IMR-90 (cell line): ENCODE measurements at regions not wholly inside any gene's neighbourhood (a gene's known extent, or its start where the extent isn't known, plus 50 kb on each side); places are given as distances from the start of the nearest gene placed in this dataset.

Source experiments
- ATAC-seq: fragments of 200-7000 bp; cut with Tn5 transposase; 2 replicates; pipeline ENCODE4 v1.9.1; 2020; ENCODE audit warnings: low read depth, mild to moderate bottlenecking, moderate library complexity
- BruUV-seq: library from RNA; stranded (reverse); fragments of 400-500 nt; replicated peaks from 2 replicates; lab custom pipeline; 2021; lab: Mats Ljungman, UMichigan
- CTCF ChIA-PET: fragments of 300-600 bp; formaldehyde crosslinking; extraction: SDS; loops from one replicate; lab custom pipeline; 2021; ENCODE audit warnings: antibody characterized with exemption; lab: Yijun Ruan, JAX
- POLR2A ChIA-PET: fragments of 300-600 bp; sonication (Branson Sonifier 250); formaldehyde crosslinking; loops from one replicate; lab custom pipeline; 2022; ENCODE audit warnings: antibody characterized with exemption; ENCODE audit not compliant: unreplicated experiment; lab: Charles Lee
- DNase-seq: peaks from one replicate; pipeline ENCODE4 v3.0.0; 2013
- H2AFZ ChIP-seq: replicated peaks from 2 replicates; pipeline ENCODE3; 2013; ENCODE audit warnings: low read length, mild to moderate bottlenecking; ENCODE audit not compliant: poor library complexity
- H2AK5ac ChIP-seq: 2 replicates; pipeline ENCODE4 v1.6.1; 2013; ENCODE audit warnings: low read depth, low read length, inconsistent platforms
- H2AK9ac ChIP-seq: replicated peaks from 2 replicates; pipeline ENCODE3; 2013; ENCODE audit warnings: mild to moderate bottlenecking, low read depth, low read length, moderate library complexity; ENCODE audit not compliant: poor library complexity
- H2BK120ac ChIP-seq: 2 replicates; pipeline ENCODE4 v1.6.1; 2013; ENCODE audit warnings: low read depth, low read length, inconsistent platforms
- H2BK15ac ChIP-seq: 3 replicates; pipeline ENCODE4 v1.6.1; 2013; ENCODE audit warnings: low read depth, low read length, inconsistent platforms
- H2BK20ac ChIP-seq: 2 replicates; pipeline ENCODE4 v1.6.1; 2013; ENCODE audit warnings: low read depth, mild to moderate bottlenecking, inconsistent platforms, low read length, moderate library complexity
- H2BK5ac ChIP-seq: 2 replicates; pipeline ENCODE4 v1.6.1; 2013; ENCODE audit warnings: mild to moderate bottlenecking, low read depth, low read length, inconsistent platforms; ENCODE audit not compliant: poor library complexity, severe bottlenecking
- H3K14ac ChIP-seq: replicated peaks from 2 replicates; pipeline ENCODE4 v1.6.1; 2013; ENCODE audit warnings: low read depth, low read length, inconsistent platforms
- H3K18ac ChIP-seq: 2 replicates; pipeline ENCODE4 v1.6.1; 2013; ENCODE audit warnings: low read depth, low read length, control low read depth
- H3K23ac ChIP-seq: 2 replicates; pipeline ENCODE4 v1.6.1; 2013; ENCODE audit warnings: low read depth, low read length, inconsistent platforms
- H3K27ac ChIP-seq: 2 replicates; pipeline ENCODE4 v1.5.1; 2013; ENCODE audit warnings: mild to moderate bottlenecking, control low read depth, low read length; ENCODE audit not compliant: insufficient read depth
- H3K27me3 ChIP-seq: 2 replicates; pipeline ENCODE4 v1.6.1; 2013; ENCODE audit warnings: low read length; ENCODE audit not compliant: control insufficient read depth, insufficient read depth
- H3K36me3 ChIP-seq: 2 replicates; pipeline ENCODE4 v1.6.1; 2013; ENCODE audit warnings: low read length, mixed read lengths; ENCODE audit not compliant: control insufficient read depth, insufficient read depth
- H3K4ac ChIP-seq: 2 replicates; pipeline ENCODE4 v1.6.1; 2013; ENCODE audit warnings: low read depth, low read length, inconsistent platforms
- H3K4me1 ChIP-seq: 2 replicates; pipeline ENCODE4 v1.6.1; 2013; ENCODE audit warnings: low read length, mixed read lengths; ENCODE audit not compliant: control insufficient read depth, insufficient read depth
- H3K4me2 ChIP-seq: 2 replicates; pipeline ENCODE4 v1.6.1; 2013; ENCODE audit warnings: low read depth, mild to moderate bottlenecking, control low read depth, low read length, moderate library complexity
- H3K4me3 ChIP-seq: 2 replicates; pipeline ENCODE4 v1.5.1; 2013; ENCODE audit warnings: low read depth, mild to moderate bottlenecking, control low read depth, low read length, moderate library complexity; ENCODE audit not compliant: insufficient read depth
- H3K56ac ChIP-seq: 2 replicates; pipeline ENCODE4 v1.6.1; 2013; ENCODE audit warnings: low read length, inconsistent platforms; ENCODE audit not compliant: insufficient read depth; ENCODE audit errors: extremely low read depth
- H3K79me1 ChIP-seq, 2 experiments: 2 replicates each; pipeline ENCODE4 v1.6.1; 2013; ENCODE audit warnings: low read length in 2 of 2, inconsistent platforms in 1 of 2, low read depth in 1 of 2
- H3K9ac ChIP-seq: 2 replicates; pipeline ENCODE4 v1.6.1; 2013; ENCODE audit warnings: low read depth, low read length, control low read depth
- H3K9me1 ChIP-seq: 2 replicates; pipeline ENCODE4 v1.6.1; 2013; ENCODE audit warnings: low read length, inconsistent platforms; ENCODE audit not compliant: insufficient read depth
- H3K9me3 ChIP-seq: 2 replicates; pipeline ENCODE4 v1.6.1; 2013; ENCODE audit warnings: low read length; ENCODE audit not compliant: control insufficient read depth, insufficient read depth
- H4K20me1 ChIP-seq: 2 replicates; pipeline ENCODE4 v1.6.1; 2013; ENCODE audit warnings: low read length, inconsistent platforms; ENCODE audit not compliant: insufficient read depth
- H4K5ac ChIP-seq: 2 replicates; pipeline ENCODE4 v1.6.1; 2013; ENCODE audit warnings: mild to moderate bottlenecking, low read depth, low read length, control low read depth
- H4K8ac ChIP-seq, 2 experiments: 2 replicates each; pipeline ENCODE4 v1.6.1; 2013; ENCODE audit warnings: low read depth in 2 of 2, low read length in 2 of 2, control low read depth in 1 of 2, inconsistent platforms in 1 of 2
- H4K91ac ChIP-seq: 2 replicates; pipeline ENCODE4 v1.6.1; 2013; ENCODE audit warnings: low read depth, low read length, inconsistent platforms; ENCODE audit not compliant: insufficient read depth
- BHLHE40 ChIP-seq: fragments of 150-350 bp; IDR thresholded peaks from 2 replicates; pipeline ENCODE4 v1.6.1; 2016; ENCODE audit warnings: mild to moderate bottlenecking, low read depth, low read length
- CEBPB ChIP-seq: IDR thresholded peaks from 2 replicates; pipeline ENCODE4 v1.6.1; 2012; ENCODE audit warnings: low read depth, low read length, improper control_type of control experiment
- CHD1 ChIP-seq: IDR thresholded peaks from 2 replicates; pipeline ENCODE4 v1.6.1; 2012; ENCODE audit warnings: low read depth, low read length, improper control_type of control experiment
- ELK1 ChIP-seq: fragments of 150-350 bp; IDR thresholded peaks from 2 replicates; pipeline ENCODE4 v1.6.1; 2016; ENCODE audit warnings: low read depth, mild to moderate bottlenecking, low read length, moderate library complexity, borderline replicate concordance
- FOS ChIP-seq: fragments of 150-350 bp; IDR thresholded peaks from 2 replicates; pipeline ENCODE4 v1.6.1; 2016; ENCODE audit warnings: low read depth, low read length
- MAFK ChIP-seq: IDR thresholded peaks from 2 replicates; pipeline ENCODE4 v1.6.1; 2012; ENCODE audit warnings: low read depth, low read length, improper control_type of control experiment
- MAZ ChIP-seq: IDR thresholded peaks from 2 replicates; pipeline ENCODE4 v1.6.1; 2012; ENCODE audit warnings: low read depth, mild to moderate bottlenecking, low read length, improper control_type of control experiment, moderate library complexity, borderline replicate concordance
- MXI1 ChIP-seq: IDR thresholded peaks from 2 replicates; pipeline ENCODE4 v1.6.1; 2012; ENCODE audit warnings: low read depth, mild to moderate bottlenecking, low read length, moderate library complexity, borderline replicate concordance
- NFE2L2 ChIP-seq: fragments of 150-350 bp; IDR thresholded peaks from 2 replicates; pipeline ENCODE4 v1.6.1; 2016; ENCODE audit warnings: low read depth, mild to moderate bottlenecking, low read length
- POLR2A ChIP-seq: IDR thresholded peaks from 2 replicates; pipeline ENCODE4 v1.6.1; 2012; ENCODE audit warnings: mild to moderate bottlenecking, low read depth, low read length
- RAD21 ChIP-seq: IDR thresholded peaks from 2 replicates; pipeline ENCODE4 v1.6.1; 2012; ENCODE audit warnings: low read length, improper control_type of control experiment
- RCOR1 ChIP-seq: IDR thresholded peaks from 2 replicates; pipeline ENCODE4 v1.6.1; 2012; ENCODE audit warnings: mild to moderate bottlenecking, low read length, improper control_type of control experiment; ENCODE audit not compliant: insufficient replicate concordance
- RFX5 ChIP-seq: IDR thresholded peaks from 2 replicates; pipeline ENCODE4 v1.8.0; 2012; ENCODE audit warnings: low read depth, mild to moderate bottlenecking, low read length, moderate library complexity
- SMC3 ChIP-seq: fragments of 150-350 bp; IDR thresholded peaks from 2 replicates; pipeline ENCODE4 v1.6.1; 2016; ENCODE audit warnings: low read depth, mild to moderate bottlenecking, antibody characterized with exemption, low read length, moderate library complexity
- USF2 ChIP-seq: fragments of 150-350 bp; IDR thresholded peaks from 2 replicates; pipeline ENCODE4 v1.6.1; 2017; ENCODE audit warnings: mild to moderate bottlenecking, antibody characterized with exemption, low read length, low read depth
- dilution Hi-C: fragments of 300-500 bp; cut with HindIII; formaldehyde crosslinking; loops from one replicate; pipeline ENCODE4 v1.14.3; 2018; ENCODE audit warnings: low sequenced_read_pairs; ENCODE audit not compliant: unreplicated experiment
- in situ Hi-C: fragments of 300-500 bp; cut with MboI; formaldehyde crosslinking; loops from 3 replicates; pipeline ENCODE4 v1.14.3; 2019; ENCODE audit warnings: low sequenced_read_pairs, inconsistent platforms, mixed read lengths
- intact Hi-C: fragments of 100-400 bp; cut with micrococcal nuclease; formaldehyde crosslinking; loops from 2 replicates; pipeline ENCODE4 v1.10.0; 2022
- TF ChIP-seq, protein P1 (sequence below): conservative IDR thresholded peaks from 2 replicates; pipeline ENCODE4 v1.5.1; 2012; ENCODE audit warnings: mild to moderate bottlenecking, low read depth, low read length, improper control_type of control experiment

GRCh38 chr7:81213394-81213793 is 294.5 kb upstream of the SEMA3C start:
- no peak overlapping the region for H3K23ac ChIP-seq
- no peak overlapping the region for H3K27ac ChIP-seq
- dilution Hi-C loops (no loop called here), intact Hi-C loops (no loop called here), in situ Hi-C loops (no loop called here)
- H4K20me1 ChIP-seq = no peaks in the 10 kb centered on the region
- ATAC-seq (no peak), DNase-seq (no peak)
- ChIA-PET CTCF (no interaction called here), POLR2A (no interaction called here)
- H2BK5ac ChIP-seq = no peak overlapping the region
- H3K4me3 ChIP-seq = no peak overlapping the region
- no peak overlapping the region for H3K14ac ChIP-seq
- H3K79me1 ChIP-seq = no peaks in the 10 kb centered on the region
- H2BK20ac ChIP-seq = no peak overlapping the region
- 0 out of 2 replicates have a peak, but pooled peaks cover 3% of the 10 kb centered on the region for H3K9me1 ChIP-seq
- H2BK120ac ChIP-seq = no peak overlapping the region
- peaks cover 3% of the 10 kb centered on the region; the same call in 1 of the 2 replicates for H3K4me1 ChIP-seq
- no peak overlapping the region for H3K4ac ChIP-seq
- no peak overlapping the region for H3K4me2 ChIP-seq
- no peak overlapping the region for H3K56ac ChIP-seq
- no peak overlapping the region for H2AK5ac ChIP-seq
- no peak overlapping the region for H2BK15ac ChIP-seq
- H3K36me3 ChIP-seq = no peaks in the 10 kb centered on the region
- TF ChIP-seq, protein P1, sequence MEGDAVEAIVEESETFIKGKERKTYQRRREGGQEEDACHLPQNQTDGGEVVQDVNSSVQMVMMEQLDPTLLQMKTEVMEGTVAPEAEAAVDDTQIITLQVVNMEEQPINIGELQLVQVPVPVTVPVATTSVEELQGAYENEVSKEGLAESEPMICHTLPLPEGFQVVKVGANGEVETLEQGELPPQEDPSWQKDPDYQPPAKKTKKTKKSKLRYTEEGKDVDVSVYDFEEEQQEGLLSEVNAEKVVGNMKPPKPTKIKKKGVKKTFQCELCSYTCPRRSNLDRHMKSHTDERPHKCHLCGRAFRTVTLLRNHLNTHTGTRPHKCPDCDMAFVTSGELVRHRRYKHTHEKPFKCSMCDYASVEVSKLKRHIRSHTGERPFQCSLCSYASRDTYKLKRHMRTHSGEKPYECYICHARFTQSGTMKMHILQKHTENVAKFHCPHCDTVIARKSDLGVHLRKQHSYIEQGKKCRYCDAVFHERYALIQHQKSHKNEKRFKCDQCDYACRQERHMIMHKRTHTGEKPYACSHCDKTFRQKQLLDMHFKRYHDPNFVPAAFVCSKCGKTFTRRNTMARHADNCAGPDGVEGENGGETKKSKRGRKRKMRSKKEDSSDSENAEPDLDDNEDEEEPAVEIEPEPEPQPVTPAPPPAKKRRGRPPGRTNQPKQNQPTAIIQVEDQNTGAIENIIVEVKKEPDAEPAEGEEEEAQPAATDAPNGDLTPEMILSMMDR = no peak
- TF ChIP-seq BHLHE40 = no peak
- no peak for TF ChIP-seq USF2
- TF ChIP-seq MXI1 = no peak
- TF ChIP-seq RCOR1 = no peak
- TF ChIP-seq RAD21 = no peak
- TF ChIP-seq NFE2L2 = no peak
- no peak for TF ChIP-seq POLR2A
- no peak for TF ChIP-seq RFX5
- TF ChIP-seq FOS = no peak
- TF ChIP-seq CHD1 = no peak
- TF ChIP-seq MAFK = no peak
- TF ChIP-seq CEBPB = no peak
- no peak for TF ChIP-seq MAZ
- no peak for TF ChIP-seq ELK1
- no peak for TF ChIP-seq SMC3
- no peaks in the 10 kb centered on the region for H3K27me3 ChIP-seq
- H3K9me3 ChIP-seq = no peaks in the 10 kb centered on the region
- H3K18ac ChIP-seq = no peak overlapping the region
- no peak overlapping the region for H3K9ac ChIP-seq
- no peak overlapping the region for H2AK9ac ChIP-seq
- H4K91ac ChIP-seq = no peak overlapping the region
- no TSS peak for BruUV-seq
- H2AFZ ChIP-seq = no peak overlapping the region
- no peak overlapping the region for H4K5ac ChIP-seq
- H4K8ac ChIP-seq = no peak overlapping the region
